ENCODE measurements at regions not wholly inside any gene's neighbourhood (a gene's known extent, or its start where the extent isn't known, plus 50 kb on each side); places are given as distances from the start of the nearest gene placed in this dataset.

DNA sequence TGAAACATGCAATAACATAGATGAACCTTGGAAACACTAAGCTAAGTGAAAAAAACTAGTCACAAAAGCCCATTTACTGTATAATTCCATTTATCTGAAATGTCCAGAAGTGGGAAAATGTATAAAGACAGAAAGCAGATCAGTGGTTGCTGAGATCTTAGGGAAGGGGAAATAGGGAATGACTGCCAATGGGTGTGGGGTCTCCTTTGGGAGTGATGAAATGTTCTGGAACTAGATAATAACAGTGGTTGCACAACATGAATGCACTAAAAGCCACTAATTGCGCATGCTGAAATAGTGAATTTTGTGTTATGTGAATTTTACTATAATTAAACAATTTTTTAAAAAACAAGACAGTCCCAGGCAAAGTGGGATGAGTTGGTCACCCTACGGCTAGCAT, 472.8 kb downstream of the CCDC171 start:
- Histone ChIP-seq H3K27me3 (no peaks in the 10 kb centered on the region), H3K9me3 (no peaks in the 10 kb centered on the region), H3K4me1 (no peaks in the 10 kb centered on the region), H3K4me3 (replicated peaks in 1 of 3) (no peak overlapping the region), H3K27ac (no peak overlapping the region), H3K36me3 (no peaks in the 10 kb centered on the region)
- DNase-seq = no peak
- 86 to 92% methylated on average over 2 of the region's 2 CpGs for WGBS, 2 donors
- no peak for TF ChIP-seq POLR2A (IDR thresholded peaks at IDR 0.05)
- TF ChIP-seq CTCF (IDR thresholded peaks at IDR 0.05) = no peak
- intact Hi-C loops (cut with DNase I) = no loop called here

- no peaks in the 10 kb centered on the region for H3K36me3 ChIP-seq
- no peaks in the 10 kb centered on the region for H3K4me1 ChIP-seq
- H3K27ac ChIP-seq = no peak overlapping the region
- DNase-seq = no peak
- no peaks in the 10 kb centered on the region for H3K27me3 ChIP-seq
- H3K4me3 ChIP-seq (replicated peaks in 1 of 3) = no peak overlapping the region
- intact Hi-C loops (cut with DNase I) = no loop called here
- TF ChIP-seq POLR2A (IDR thresholded peaks at IDR 0.05) (no peak), CTCF (IDR thresholded peaks at IDR 0.05) (no peak)
- WGBS, 2 donors = 90 to 94% methylated on average over 2 of the region's 2 CpGs
- H3K9me3 ChIP-seq = no peaks in the 10 kb centered on the region
These were observed 474.0 kb downstream of the CCDC171 start for GRCh38 chr9:16026886-16027285.

DNA sequence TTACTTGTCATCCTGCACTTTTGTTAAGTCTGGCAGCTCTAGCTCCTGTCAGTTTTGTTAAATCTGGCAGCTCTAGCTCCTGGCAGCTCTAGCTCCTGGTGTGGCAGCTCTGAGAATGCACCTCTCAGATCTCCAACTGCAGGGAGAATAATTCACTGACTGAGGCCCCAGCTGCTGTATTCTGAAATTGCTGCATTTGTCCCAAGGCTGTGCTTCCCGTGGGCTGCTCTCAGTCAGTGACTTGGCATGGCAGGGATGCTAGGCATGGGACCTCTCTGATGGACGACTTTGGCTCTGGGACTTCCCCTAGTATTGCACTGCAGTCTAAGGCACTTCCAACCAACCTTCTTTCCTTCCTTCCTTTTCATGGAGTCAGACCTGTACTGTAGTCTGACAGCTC, 475.7 kb downstream of the CCDC171 start:
- TF ChIP-seq CTCF (IDR thresholded peaks at IDR 0.05) = no peak
- TF ChIP-seq POLR2A (IDR thresholded peaks at IDR 0.05) = no peak
- 50 to 63% methylated on average over 2 of the region's 2 CpGs for WGBS, 2 donors
- H3K4me3 ChIP-seq (replicated peaks in 1 of 3) = no peak overlapping the region
- H3K27me3 ChIP-seq = no peaks in the 10 kb centered on the region
- H3K4me1 ChIP-seq = no peaks in the 10 kb centered on the region
- H3K9me3 ChIP-seq = no peaks in the 10 kb centered on the region
- intact Hi-C loops (cut with DNase I) = no loop called here
- no peaks in the 10 kb centered on the region for H3K36me3 ChIP-seq
- DNase-seq = no peak
- H3K27ac ChIP-seq = no peak overlapping the region

GRCh38 chr9:16029046-16029615, 476.3 kb downstream of the CCDC171 start:
- no peaks in the 10 kb centered on the region for H3K4me1 ChIP-seq
- no peaks in the 10 kb centered on the region for H3K9me3 ChIP-seq
- intact Hi-C loops (cut with DNase I) = no loop called here
- no peak for TF ChIP-seq POLR2A (IDR thresholded peaks at IDR 0.05)
- no peaks in the 10 kb centered on the region for H3K36me3 ChIP-seq
- no peak overlapping the region for H3K4me3 ChIP-seq (replicated peaks in 1 of 3)
- 86 to 88% methylated on average over 7 of the region's 7 CpGs for WGBS, 2 donors
- no peak overlapping the region for H3K27ac ChIP-seq
- H3K27me3 ChIP-seq = no peaks in the 10 kb centered on the region
- DNase-seq = no peak

DNA sequence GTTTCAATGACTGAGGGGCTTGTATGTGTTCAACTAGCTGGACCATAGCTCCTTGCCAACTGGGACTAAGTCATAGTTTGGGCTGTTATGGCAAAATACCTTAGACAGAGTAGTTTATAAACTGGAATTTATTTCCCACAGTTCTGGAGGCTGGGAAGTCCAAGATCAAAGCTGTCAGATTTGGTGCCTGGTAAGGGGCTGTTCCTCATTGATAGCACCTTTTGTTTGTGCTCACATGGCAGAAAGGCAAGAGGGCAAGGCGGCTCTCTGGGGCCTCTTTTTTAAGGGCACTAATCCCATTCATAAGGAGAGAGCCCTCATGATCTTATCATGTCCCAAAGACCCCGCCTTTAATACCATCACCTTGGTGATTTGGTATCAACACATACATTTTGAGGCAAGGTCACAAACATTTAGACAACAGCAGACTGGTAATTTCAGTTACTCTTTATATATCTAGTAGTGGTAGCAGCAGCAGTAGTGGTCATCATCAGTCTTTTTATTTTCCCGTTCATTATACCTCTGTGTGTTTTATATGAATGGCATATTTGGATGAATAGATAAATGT, 477.0 kb downstream of the CCDC171 start:
- Histone ChIP-seq H3K27ac (no peak overlapping the region), H3K4me1 (no peaks in the 10 kb centered on the region), H3K27me3 (no peaks in the 10 kb centered on the region), H3K36me3 (no peaks in the 10 kb centered on the region), H3K4me3 (replicated peaks in 1 of 3) (no peak overlapping the region), H3K9me3 (no peaks in the 10 kb centered on the region)
- no peak for DNase-seq
- 93 to 96% methylated on average over 3 of the region's 3 CpGs for WGBS, 2 donors
- intact Hi-C loops (cut with DNase I) = no loop called here
- TF ChIP-seq CTCF (IDR thresholded peaks at IDR 0.05) (no peak), POLR2A (IDR thresholded peaks at IDR 0.05) (no peak)
